ENCODE measurements at regions not wholly inside any gene's neighbourhood (a gene's known extent, or its start where the extent isn't known, plus 50 kb on each side); places are given as distances from the start of the nearest gene placed in this dataset.

GRCh38 chr2:221156062-221156734 is 415.9 kb downstream of the EPHA4 start:
- H3K9me3 ChIP-seq: no peaks in the 10 kb centered on the region
- 88 to 89% (median 88%) methylated on average over 7 of the region's 7 CpGs for WGBS, 3 donors
- TF ChIP-seq, protein P1, sequence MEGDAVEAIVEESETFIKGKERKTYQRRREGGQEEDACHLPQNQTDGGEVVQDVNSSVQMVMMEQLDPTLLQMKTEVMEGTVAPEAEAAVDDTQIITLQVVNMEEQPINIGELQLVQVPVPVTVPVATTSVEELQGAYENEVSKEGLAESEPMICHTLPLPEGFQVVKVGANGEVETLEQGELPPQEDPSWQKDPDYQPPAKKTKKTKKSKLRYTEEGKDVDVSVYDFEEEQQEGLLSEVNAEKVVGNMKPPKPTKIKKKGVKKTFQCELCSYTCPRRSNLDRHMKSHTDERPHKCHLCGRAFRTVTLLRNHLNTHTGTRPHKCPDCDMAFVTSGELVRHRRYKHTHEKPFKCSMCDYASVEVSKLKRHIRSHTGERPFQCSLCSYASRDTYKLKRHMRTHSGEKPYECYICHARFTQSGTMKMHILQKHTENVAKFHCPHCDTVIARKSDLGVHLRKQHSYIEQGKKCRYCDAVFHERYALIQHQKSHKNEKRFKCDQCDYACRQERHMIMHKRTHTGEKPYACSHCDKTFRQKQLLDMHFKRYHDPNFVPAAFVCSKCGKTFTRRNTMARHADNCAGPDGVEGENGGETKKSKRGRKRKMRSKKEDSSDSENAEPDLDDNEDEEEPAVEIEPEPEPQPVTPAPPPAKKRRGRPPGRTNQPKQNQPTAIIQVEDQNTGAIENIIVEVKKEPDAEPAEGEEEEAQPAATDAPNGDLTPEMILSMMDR (IDR thresholded peaks at IDR 0.05): no peak
- no peak for TF ChIP-seq EP300 (IDR thresholded peaks at IDR 0.05)
- no peak for TF ChIP-seq POLR2A (IDR thresholded peaks at IDR 0.05)
- H3K4me3 ChIP-seq: no peak overlapping the region
- intact Hi-C loops (cut with DNase I): no loop called here
- H3K27ac ChIP-seq: no peak overlapping the region
- no peak for DNase-seq
- no peaks in the 10 kb centered on the region for H3K4me1 ChIP-seq (ENCODE audit: insufficient read depth)
- H3K27me3 ChIP-seq: no peaks in the 10 kb centered on the region
- no peaks in the 10 kb centered on the region for H3K36me3 ChIP-seq

DNA sequence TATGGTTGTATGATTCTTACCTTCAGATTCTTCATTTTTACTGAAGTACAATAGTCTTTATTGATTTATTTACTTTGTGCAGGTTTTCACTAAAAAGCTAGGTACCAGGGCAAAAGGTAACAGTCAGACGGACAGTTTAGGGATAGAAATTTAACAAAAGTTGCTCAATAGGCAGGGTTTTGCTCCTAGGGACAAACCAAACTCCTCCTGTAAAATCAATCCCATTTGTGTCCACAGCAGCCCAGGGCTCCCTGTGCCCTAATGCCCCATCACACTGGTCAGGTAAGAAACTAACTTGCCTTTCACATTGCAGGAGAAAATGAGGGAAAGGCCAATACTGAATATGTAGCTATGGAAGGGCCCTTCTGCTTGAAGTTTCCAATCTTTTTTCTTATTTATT is 410.9 kb downstream of the EPHA4 start:
- Histone ChIP-seq H3K9me3 (no peaks in the 10 kb centered on the region), H3K27me3 (no peaks in the 10 kb centered on the region), H3K36me3 (no peaks in the 10 kb centered on the region), H3K4me3 (no peak overlapping the region), H3K4me1 (ENCODE audit: insufficient read depth) (no peaks in the 10 kb centered on the region), H3K27ac (no peak overlapping the region)
- 91 to 98% (median 96%) methylated on average over 1 of the region's 1 CpG for WGBS, 3 donors
- DNase-seq: no peak
- TF ChIP-seq POLR2A (IDR thresholded peaks at IDR 0.05): no peak
- TF ChIP-seq, protein P1 (IDR thresholded peaks at IDR 0.05): no peak
- no peak for TF ChIP-seq EP300 (IDR thresholded peaks at IDR 0.05)
- intact Hi-C loops (cut with DNase I): no loop called here

DNA sequence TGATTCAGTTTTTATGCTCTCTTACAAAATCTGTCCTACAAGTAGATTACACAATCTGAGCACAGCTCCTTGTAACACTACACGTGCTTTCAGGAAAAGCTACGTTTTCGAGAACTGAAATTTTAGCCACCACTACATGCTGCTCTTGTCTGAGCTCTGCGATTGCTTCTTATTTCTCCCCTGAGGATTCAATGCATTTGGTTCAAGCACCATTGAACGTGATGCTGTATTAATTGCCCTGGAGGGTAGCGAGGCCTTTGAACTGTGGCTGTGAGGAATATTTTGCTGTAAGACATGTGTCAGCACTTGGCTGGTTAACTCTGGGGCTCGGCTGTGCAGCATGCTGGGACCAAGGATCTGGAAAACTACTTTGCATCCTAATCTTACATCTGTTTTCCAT is 405.8 kb downstream of the EPHA4 start:
- Histone ChIP-seq H3K4me3 (no peak overlapping the region), H3K9me3 (no peaks in the 10 kb centered on the region), H3K4me1 (ENCODE audit: insufficient read depth) (no peaks in the 10 kb centered on the region), H3K27me3 (no peaks in the 10 kb centered on the region), H3K36me3 (no peaks in the 10 kb centered on the region), H3K27ac (no peak overlapping the region)
- WGBS, 3 donors: 81 to 90% (median 89%) methylated on average over 7 of the region's 7 CpGs
- intact Hi-C loops (cut with DNase I): no loop called here
- no peak for TF ChIP-seq EP300 (IDR thresholded peaks at IDR 0.05)
- TF ChIP-seq, protein P1 (IDR thresholded peaks at IDR 0.05): no peak
- no peak for DNase-seq

GRCh38 chr2:221167561-221167960 is 404.5 kb downstream of the EPHA4 start:
- H3K4me1 ChIP-seq (ENCODE audit: insufficient read depth): no peaks in the 10 kb centered on the region
- H3K36me3 ChIP-seq: no peaks in the 10 kb centered on the region
- intact Hi-C loops (cut with DNase I): no loop called here
- H3K27ac ChIP-seq: no peak overlapping the region
- H3K9me3 ChIP-seq: no peaks in the 10 kb centered on the region
- no peak overlapping the region for H3K4me3 ChIP-seq
- TF ChIP-seq EP300 (IDR thresholded peaks at IDR 0.05) (no peak), POLR2A (IDR thresholded peaks at IDR 0.05) (no peak)
- TF ChIP-seq, protein P1 (IDR thresholded peaks at IDR 0.05): no peak
- DNase-seq: no peak
- H3K27me3 ChIP-seq: no peaks in the 10 kb centered on the region
